Neural cell (in vitro differentiated cells): ENCODE measurements at regions not wholly inside any gene's neighbourhood (a gene's known extent, or its start where the extent isn't known, plus 50 kb on each side); places are given as distances from the start of the nearest gene placed in this dataset.

Source experiments
- H2AFZ ChIP-seq: fragments of 200-600, 300-800 bp; sonication (generic), shearing (Covaris generic); 2 replicates; pipeline ENCODE4 v1.6.0; 2014; ENCODE audit warnings: low read depth, mild to moderate bottlenecking, antibody characterized with exemption, low read length, moderate library complexity
- H3F3A ChIP-seq: fragments of 200-600 bp; shearing (Covaris generic); 2 replicates; pipeline ENCODE4 v1.6.1; 2016; ENCODE audit warnings: mild to moderate bottlenecking, moderate library complexity, mixed read lengths, antibody characterized with exemption, low read length; ENCODE audit not compliant: insufficient read depth, poor library complexity, severe bottlenecking
- H3K27ac ChIP-seq: fragments of 200-600, 300-800 bp; sonication (generic), shearing (Covaris generic); 2 replicates; pipeline ENCODE4 v1.5.1; 2014; ENCODE audit warnings: mild to moderate bottlenecking, low read length, moderate library complexity
- H3K27me3 ChIP-seq: fragments of 300-800, 200-600 bp; sonication (generic), shearing (Covaris generic); 2 replicates; pipeline ENCODE4 v1.6.0; 2014; ENCODE audit warnings: mild to moderate bottlenecking, low read depth, low read length, moderate library complexity; ENCODE audit not compliant: insufficient read depth
- H3K36me3 ChIP-seq: fragments of 300-800, 200-600 bp; sonication (generic), shearing (Covaris generic); 2 replicates; pipeline ENCODE4 v1.5.1; 2014; ENCODE audit warnings: mild to moderate bottlenecking, antibody characterized with exemption, low read length, moderate library complexity; ENCODE audit not compliant: insufficient read depth
- H3K4me2 ChIP-seq: fragments of 300-800, 200-600 bp; sonication (generic), shearing (Covaris generic); 2 replicates; pipeline ENCODE4 v1.6.0; 2014; ENCODE audit warnings: mild to moderate bottlenecking, low read length
- H3K4me3 ChIP-seq: fragments of 300-800, 200-600 bp; sonication (generic), shearing (Covaris generic); 2 replicates; pipeline ENCODE4 v1.5.1; 2014; ENCODE audit warnings: mild to moderate bottlenecking, low read length, moderate library complexity
- H3K79me2 ChIP-seq: fragments of 200-600 bp; shearing (Covaris generic); replicated peaks from 2 replicates; pipeline ENCODE4 v1.6.0; 2014; ENCODE audit warnings: mild to moderate bottlenecking, low read length, moderate library complexity; ENCODE audit not compliant: insufficient read depth
- H3K9ac ChIP-seq: fragments of 300-800, 200-600 bp; sonication (generic), shearing (Covaris generic); 2 replicates; pipeline ENCODE4 v1.6.1; 2016; ENCODE audit warnings: mild to moderate bottlenecking, low read length, mixed read lengths
- H3K9me2 ChIP-seq: fragments of 200-600 bp; shearing (Covaris generic); 2 replicates; pipeline ENCODE4 v1.6.1; 2016; ENCODE audit warnings: mild to moderate bottlenecking, low read length, mixed read lengths; ENCODE audit not compliant: insufficient read depth
- H3K9me3 ChIP-seq: fragments of 200-600, 300-800 bp; sonication (generic), shearing (Covaris generic); 2 replicates; pipeline ENCODE4 v1.6.1; 2016; ENCODE audit warnings: mild to moderate bottlenecking, mixed run types, low read length, moderate library complexity, mixed read lengths
- H4K20me1 ChIP-seq: fragments of 200-600 bp; shearing (Covaris generic); 2 replicates; pipeline ENCODE4 v1.6.1; 2016; ENCODE audit warnings: mild to moderate bottlenecking, mixed run types; ENCODE audit not compliant: insufficient read depth
- EP300 ChIP-seq: fragments of 450-650 bp; conservative IDR thresholded peaks from 2 replicates; pipeline ENCODE4 v1.6.1; 2014; ENCODE audit warnings: antibody characterized with exemption, mild to moderate bottlenecking, moderate library complexity; ENCODE audit not compliant: poor library complexity, severe bottlenecking
- EZH2 ChIP-seq: fragments of 200-600, 300-800 bp; shearing (Covaris generic), sonication (generic); IDR thresholded peaks from 2 replicates; pipeline ENCODE4 v1.6.1; 2014; ENCODE audit warnings: antibody characterized with exemption, low read length, borderline replicate concordance, mild to moderate bottlenecking; ENCODE audit not compliant: insufficient read depth, poor library complexity, severe bottlenecking
- MXI1 ChIP-seq: fragments of 450-650 bp; conservative IDR thresholded peaks from 2 replicates; pipeline ENCODE4 v1.6.1; 2014; ENCODE audit warnings: antibody characterized with exemption, mild to moderate bottlenecking; ENCODE audit not compliant: poor library complexity, severe bottlenecking
- POLR2AphosphoS5 ChIP-seq: IDR thresholded peaks from 2 replicates; pipeline ENCODE4 v1.6.1; 2012
- RAD21 ChIP-seq: fragments of 450-650 bp; conservative IDR thresholded peaks from 2 replicates; pipeline ENCODE4 v1.6.1; 2014; ENCODE audit warnings: antibody characterized with exemption, mild to moderate bottlenecking, moderate library complexity
- SMC3 ChIP-seq: fragments of 450-650 bp; conservative IDR thresholded peaks from 2 replicates; pipeline ENCODE4 v1.6.1; 2014; ENCODE audit warnings: antibody characterized with exemption, mild to moderate bottlenecking, moderate library complexity; ENCODE audit not compliant: poor library complexity
- TAF1 ChIP-seq: IDR thresholded peaks from 2 replicates; pipeline ENCODE4 v1.6.1; 2012; ENCODE audit warnings: low read depth
- TF ChIP-seq, protein P1 (sequence below): fragments of 450-650 bp; IDR thresholded peaks from 2 replicates; pipeline ENCODE4 v1.5.1; 2014; ENCODE audit warnings: antibody characterized with exemption, mild to moderate bottlenecking, moderate library complexity; ENCODE audit not compliant: poor library complexity, severe bottlenecking
- TF ChIP-seq, protein P2 (sequence below): IDR thresholded peaks from 2 replicates; pipeline ENCODE4 v1.6.1; 2012; ENCODE audit warnings: borderline replicate concordance

DNA sequence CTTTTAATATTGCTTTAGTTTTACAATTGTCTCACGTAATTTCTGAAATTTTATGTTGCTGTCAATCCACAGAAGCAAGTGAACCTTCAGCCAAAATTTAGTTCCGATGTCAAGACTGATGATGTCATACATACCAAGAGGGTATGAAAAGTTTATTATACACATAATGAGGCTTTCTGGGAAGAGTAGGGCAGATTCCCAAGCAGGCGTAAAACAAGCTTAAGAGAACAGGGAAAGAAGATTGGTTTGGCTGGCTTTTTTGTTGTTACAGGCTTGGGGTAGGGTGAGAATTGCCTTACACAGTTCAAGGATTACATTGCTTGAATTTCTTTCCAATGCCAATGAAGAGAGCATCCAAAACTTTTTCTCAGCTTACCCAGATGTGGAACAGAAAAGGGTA, 1962.9 kb upstream of the CDH6 start:
- no peaks in the 10 kb centered on the region for H3F3A ChIP-seq
- no peaks in the 10 kb centered on the region for H3K79me2 ChIP-seq
- H2AFZ ChIP-seq, result no peak overlapping the region
- H3K27ac ChIP-seq, result no peak overlapping the region
- no peak overlapping the region for H3K9ac ChIP-seq
- H3K27me3 ChIP-seq, result no peaks in the 10 kb centered on the region
- no peak overlapping the region for H3K4me3 ChIP-seq
- TF ChIP-seq SMC3 (no peak), POLR2AphosphoS5 (no peak), MXI1 (no peak), RAD21 (no peak), EP300 (no peak), EZH2 (no peak), TAF1 (no peak)
- TF ChIP-seq, protein P1, sequence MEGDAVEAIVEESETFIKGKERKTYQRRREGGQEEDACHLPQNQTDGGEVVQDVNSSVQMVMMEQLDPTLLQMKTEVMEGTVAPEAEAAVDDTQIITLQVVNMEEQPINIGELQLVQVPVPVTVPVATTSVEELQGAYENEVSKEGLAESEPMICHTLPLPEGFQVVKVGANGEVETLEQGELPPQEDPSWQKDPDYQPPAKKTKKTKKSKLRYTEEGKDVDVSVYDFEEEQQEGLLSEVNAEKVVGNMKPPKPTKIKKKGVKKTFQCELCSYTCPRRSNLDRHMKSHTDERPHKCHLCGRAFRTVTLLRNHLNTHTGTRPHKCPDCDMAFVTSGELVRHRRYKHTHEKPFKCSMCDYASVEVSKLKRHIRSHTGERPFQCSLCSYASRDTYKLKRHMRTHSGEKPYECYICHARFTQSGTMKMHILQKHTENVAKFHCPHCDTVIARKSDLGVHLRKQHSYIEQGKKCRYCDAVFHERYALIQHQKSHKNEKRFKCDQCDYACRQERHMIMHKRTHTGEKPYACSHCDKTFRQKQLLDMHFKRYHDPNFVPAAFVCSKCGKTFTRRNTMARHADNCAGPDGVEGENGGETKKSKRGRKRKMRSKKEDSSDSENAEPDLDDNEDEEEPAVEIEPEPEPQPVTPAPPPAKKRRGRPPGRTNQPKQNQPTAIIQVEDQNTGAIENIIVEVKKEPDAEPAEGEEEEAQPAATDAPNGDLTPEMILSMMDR, result no peak
- TF ChIP-seq, protein P2, sequence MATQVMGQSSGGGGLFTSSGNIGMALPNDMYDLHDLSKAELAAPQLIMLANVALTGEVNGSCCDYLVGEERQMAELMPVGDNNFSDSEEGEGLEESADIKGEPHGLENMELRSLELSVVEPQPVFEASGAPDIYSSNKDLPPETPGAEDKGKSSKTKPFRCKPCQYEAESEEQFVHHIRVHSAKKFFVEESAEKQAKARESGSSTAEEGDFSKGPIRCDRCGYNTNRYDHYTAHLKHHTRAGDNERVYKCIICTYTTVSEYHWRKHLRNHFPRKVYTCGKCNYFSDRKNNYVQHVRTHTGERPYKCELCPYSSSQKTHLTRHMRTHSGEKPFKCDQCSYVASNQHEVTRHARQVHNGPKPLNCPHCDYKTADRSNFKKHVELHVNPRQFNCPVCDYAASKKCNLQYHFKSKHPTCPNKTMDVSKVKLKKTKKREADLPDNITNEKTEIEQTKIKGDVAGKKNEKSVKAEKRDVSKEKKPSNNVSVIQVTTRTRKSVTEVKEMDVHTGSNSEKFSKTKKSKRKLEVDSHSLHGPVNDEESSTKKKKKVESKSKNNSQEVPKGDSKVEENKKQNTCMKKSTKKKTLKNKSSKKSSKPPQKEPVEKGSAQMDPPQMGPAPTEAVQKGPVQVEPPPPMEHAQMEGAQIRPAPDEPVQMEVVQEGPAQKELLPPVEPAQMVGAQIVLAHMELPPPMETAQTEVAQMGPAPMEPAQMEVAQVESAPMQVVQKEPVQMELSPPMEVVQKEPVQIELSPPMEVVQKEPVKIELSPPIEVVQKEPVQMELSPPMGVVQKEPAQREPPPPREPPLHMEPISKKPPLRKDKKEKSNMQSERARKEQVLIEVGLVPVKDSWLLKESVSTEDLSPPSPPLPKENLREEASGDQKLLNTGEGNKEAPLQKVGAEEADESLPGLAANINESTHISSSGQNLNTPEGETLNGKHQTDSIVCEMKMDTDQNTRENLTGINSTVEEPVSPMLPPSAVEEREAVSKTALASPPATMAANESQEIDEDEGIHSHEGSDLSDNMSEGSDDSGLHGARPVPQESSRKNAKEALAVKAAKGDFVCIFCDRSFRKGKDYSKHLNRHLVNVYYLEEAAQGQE, result no peak
- no peak overlapping the region for H3K4me2 ChIP-seq
- H4K20me1 ChIP-seq, result no peaks in the 10 kb centered on the region
- H3K9me2 ChIP-seq, result no peaks in the 10 kb centered on the region
- no peaks in the 10 kb centered on the region for H3K36me3 ChIP-seq
- H3K9me3 ChIP-seq, result no peaks in the 10 kb centered on the region

DNA sequence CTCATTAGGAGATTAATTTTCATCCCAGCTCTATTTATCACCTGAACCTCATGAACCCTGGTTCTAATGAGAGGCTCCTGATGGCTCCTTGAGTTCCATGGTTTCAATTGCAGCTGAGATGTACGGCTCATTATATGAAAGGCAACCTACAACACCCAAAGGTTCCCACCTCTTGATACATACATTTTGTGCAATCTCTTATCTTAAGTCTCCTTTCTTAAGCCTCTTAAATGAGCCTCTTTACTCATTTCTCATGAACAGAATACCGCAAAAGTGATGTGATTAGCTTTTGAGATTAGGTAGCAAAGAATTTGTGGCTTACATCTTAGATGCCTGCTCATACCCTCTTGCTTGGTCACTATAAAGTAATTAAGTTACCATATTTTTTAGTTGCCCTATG, 1964.0 kb upstream of the CDH6 start:
- Histone ChIP-seq H3K9ac (no peak overlapping the region), H2AFZ (no peak overlapping the region), H3K4me2 (no peak overlapping the region), H3K9me2 (no peaks in the 10 kb centered on the region), H3K27me3 (no peaks in the 10 kb centered on the region), H3K36me3 (no peaks in the 10 kb centered on the region), H4K20me1 (no peaks in the 10 kb centered on the region), H3K27ac (no peak overlapping the region), H3K4me3 (no peak overlapping the region), H3K79me2 (no peaks in the 10 kb centered on the region), H3K9me3 (no peaks in the 10 kb centered on the region), H3F3A (no peaks in the 10 kb centered on the region)
- TF ChIP-seq MXI1, result no peak

DNA sequence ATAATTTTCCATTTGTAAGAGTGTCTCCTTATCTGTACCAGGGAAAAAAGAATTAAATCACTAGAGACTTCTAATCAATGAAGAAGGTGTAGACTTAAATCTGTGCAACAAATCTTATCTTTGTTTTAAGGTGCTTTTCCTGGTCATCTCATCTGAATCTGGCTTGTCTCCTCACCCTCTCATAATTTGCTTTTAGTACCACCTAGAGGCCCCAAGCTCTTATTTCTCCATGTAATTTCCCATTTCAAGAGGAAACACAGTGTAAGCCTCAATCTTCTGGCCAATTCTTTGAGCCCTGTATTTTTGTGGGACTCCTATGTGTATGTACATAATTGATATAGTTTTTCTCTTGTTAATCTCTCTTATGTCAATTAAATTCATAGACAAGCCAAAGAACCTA, 1975.3 kb upstream of the CDH6 start:
- no peak overlapping the region for H3K9ac ChIP-seq
- no peaks in the 10 kb centered on the region for H3K27me3 ChIP-seq
- no peaks in the 10 kb centered on the region for H4K20me1 ChIP-seq
- H3K9me2 ChIP-seq, result no peaks in the 10 kb centered on the region
- no peaks in the 10 kb centered on the region for H3K9me3 ChIP-seq
- H3K36me3 ChIP-seq, result no peaks in the 10 kb centered on the region
- TF ChIP-seq EP300, result no peak
- no peak for TF ChIP-seq MXI1
- no peak for TF ChIP-seq EZH2
- TF ChIP-seq SMC3, result no peak
- TF ChIP-seq POLR2AphosphoS5, result no peak
- no peak for TF ChIP-seq TAF1
- TF ChIP-seq, protein P1, result no peak
- TF ChIP-seq RAD21, result no peak
- no peaks in the 10 kb centered on the region for H3K79me2 ChIP-seq
- no peak overlapping the region for H3K4me3 ChIP-seq
- no peak overlapping the region for H2AFZ ChIP-seq
- no peaks in the 10 kb centered on the region for H3F3A ChIP-seq
- H3K27ac ChIP-seq, result no peak overlapping the region
- no peak overlapping the region for H3K4me2 ChIP-seq
